GM23338 (cell line): ENCODE measurements at regions not wholly inside any gene's neighbourhood (a gene's known extent, or its start where the extent isn't known, plus 50 kb on each side); places are given as distances from the start of the nearest gene placed in this dataset.

Source experiments
- ATAC-seq: fragments of 200-7000 bp; cut with Tn5 transposase; 3 replicates; pipeline ENCODE4 v1.9.1; 2020
- DNase-seq: peaks from one replicate; pipeline ENCODE4 v3.0.0-alpha.2; 2015; ENCODE audit warnings: low spot score
- H2AFZ ChIP-seq: fragments of 200-600 bp; sonication (generic); 2 replicates; pipeline ENCODE4 v1.8.0; 2016; ENCODE audit warnings: antibody characterized with exemption, mild to moderate bottlenecking, moderate library complexity
- H3F3A ChIP-seq: fragments of 200-600 bp; sonication (generic); replicated peaks from 2 replicates; pipeline ENCODE4 v1.8.0; 2017; ENCODE audit warnings: antibody characterized with exemption, mixed run types, low read depth
- H3K27ac ChIP-seq: fragments of 200-600 bp; sonication (generic); 2 replicates; pipeline ENCODE4 v1.6.1; 2016; ENCODE audit warnings: low read depth
- H3K27me3 ChIP-seq: fragments of 200-600 bp; sonication (generic); 2 replicates; pipeline ENCODE4 v1.8.0; 2016; ENCODE audit warnings: mild to moderate bottlenecking, mixed run types, moderate library complexity; ENCODE audit not compliant: insufficient read depth
- H3K36me3 ChIP-seq: fragments of 200-600 bp; sonication (generic); 2 replicates; pipeline ENCODE4 v1.8.0; 2016; ENCODE audit warnings: mild to moderate bottlenecking; ENCODE audit not compliant: insufficient read depth
- H3K4me1 ChIP-seq: fragments of 200-600 bp; sonication (generic); 2 replicates; pipeline ENCODE4 v1.8.0; 2016; ENCODE audit warnings: mild to moderate bottlenecking, moderate library complexity; ENCODE audit not compliant: insufficient read depth
- H3K4me2 ChIP-seq: fragments of 200-600 bp; sonication (generic); 2 replicates; pipeline ENCODE4 v1.7.1; 2017; ENCODE audit warnings: mixed run types
- H3K4me3 ChIP-seq: fragments of 200-600 bp; sonication (generic); 2 replicates; pipeline ENCODE4 v1.6.1; 2016; ENCODE audit warnings: mixed run types
- H3K79me2 ChIP-seq: fragments of 200-600 bp; sonication (generic); replicated peaks from 2 replicates; pipeline ENCODE4 v1.8.0; 2017; ENCODE audit warnings: mild to moderate bottlenecking; ENCODE audit not compliant: insufficient read depth
- H3K9me2 ChIP-seq: fragments of 200-600 bp; sonication (generic); 2 replicates; pipeline ENCODE4 v1.8.0; 2017; ENCODE audit not compliant: insufficient read depth
- H4K20me1 ChIP-seq: fragments of 200-600 bp; sonication (generic); replicated peaks from 2 replicates; pipeline ENCODE4 v1.8.0; 2017; ENCODE audit warnings: mild to moderate bottlenecking; ENCODE audit not compliant: insufficient read depth
- H3K27ac Mint-ChIP-seq: 2 replicates; pipeline ENCODE4 v1.8.0; 2020; ENCODE audit warnings: inconsistent platforms, mild to moderate bottlenecking, moderate library complexity, mixed read lengths
- H3K27me3 Mint-ChIP-seq: 3 replicates; pipeline ENCODE4 v1.8.0; 2022; ENCODE audit warnings: low read depth, mild to moderate bottlenecking, moderate library complexity, mixed read lengths, inconsistent platforms; ENCODE audit not compliant: insufficient read depth, poor library complexity
- H3K36me3 Mint-ChIP-seq: 3 replicates; pipeline ENCODE4 v1.8.0; 2021; ENCODE audit warnings: low read depth, mild to moderate bottlenecking, inconsistent platforms, moderate library complexity, mixed read lengths
- H3K4me1 Mint-ChIP-seq: 3 replicates; pipeline ENCODE4 v1.8.0; 2020; ENCODE audit warnings: mild to moderate bottlenecking, inconsistent platforms, mixed read lengths
- H3K4me3 Mint-ChIP-seq: 3 replicates; pipeline ENCODE4 v1.8.0; 2021; ENCODE audit warnings: moderate library complexity, mild to moderate bottlenecking, inconsistent platforms, mixed read lengths
- H3K9me3 Mint-ChIP-seq: 3 replicates; pipeline ENCODE4 v1.8.0; 2020; ENCODE audit warnings: moderate library complexity, mild to moderate bottlenecking, inconsistent platforms, mixed read lengths
- CTCF ChIP-seq, 2 experiments: fragments of 200-600 bp in 1 of 2; sonication (generic) in 1 of 2; conservative IDR thresholded peaks; 2 replicates each; pipeline versions ENCODE4 v1.5.1 to v1.6.1; 2016 to 2017; ENCODE audit warnings: antibody characterized with exemption in 2 of 2, low read depth in 2 of 2, mild to moderate bottlenecking in 2 of 2, moderate library complexity in 1 of 2
- EZH2 ChIP-seq: fragments of 200-600 bp; sonication (generic); IDR thresholded peaks from one replicate; pipeline ENCODE4 v1.8.0; 2017; ENCODE audit warnings: antibody characterized with exemption, mild to moderate bottlenecking, low read depth; ENCODE audit not compliant: unreplicated experiment
- NANOG ChIP-seq: IDR thresholded peaks from 2 replicates; pipeline ENCODE4 v1.6.1; 2016; ENCODE audit warnings: antibody characterized with exemption, borderline replicate concordance
- POLR2AphosphoS5 ChIP-seq: IDR thresholded peaks from 2 replicates; pipeline ENCODE4 v1.6.1; 2016; ENCODE audit warnings: antibody characterized with exemption, low read depth
- STAT1 ChIP-seq: IDR thresholded peaks from one replicate; pipeline ENCODE4 v1.6.1; 2016; ENCODE audit warnings: antibody characterized with exemption; ENCODE audit not compliant: unreplicated experiment
- ZNF114 ChIP-seq: fragments of 250-450 bp; sonication (Bioruptor Pico); IDR thresholded peaks from 2 replicates; pipeline ENCODE4 v1.5.0; 2020; ENCODE audit warnings: mild to moderate bottlenecking, moderate library complexity
- TF ChIP-seq, protein P1 (sequence below): IDR thresholded peaks from 2 replicates; pipeline ENCODE4 v1.6.1; 2016; ENCODE audit warnings: antibody characterized with exemption

- Mint-ChIP-seq H3K4me1 (peaks cover 4% of the 10 kb centered on the region; the same call in 2 of the 3 replicates), H3K9me3 (no peaks in the 10 kb centered on the region; the same call in 2 of the 3 replicates), H3K36me3 (no peaks in the 10 kb centered on the region), H3K4me3 (no peak overlapping the region), H3K27me3 (peaks cover 3% of the 10 kb centered on the region), H3K27ac (no peak overlapping the region)
- no peaks in the 10 kb centered on the region for H3F3A ChIP-seq
- H3K4me3 ChIP-seq, result no peak overlapping the region
- H4K20me1 ChIP-seq, result no peaks in the 10 kb centered on the region
- no peak overlapping the region for H3K4me2 ChIP-seq
- no peak overlapping the region for H3K27ac ChIP-seq
- no peaks in the 10 kb centered on the region for H3K27me3 ChIP-seq
- H3K4me1 ChIP-seq, result no peaks in the 10 kb centered on the region
- H3K9me2 ChIP-seq, result no peaks in the 10 kb centered on the region
- ATAC-seq (no peak), DNase-seq (no peak)
- H3K36me3 ChIP-seq, result no peaks in the 10 kb centered on the region
- no peaks in the 10 kb centered on the region for H3K79me2 ChIP-seq
- no peak overlapping the region for H2AFZ ChIP-seq
- no peak for TF ChIP-seq ZNF114
- TF ChIP-seq EZH2, result no peak
- TF ChIP-seq POLR2AphosphoS5, result no peak
Measured at GRCh38 chr10:98330987-98331386, 63.0 kb upstream of the LOXL4 start.

GRCh38 chr10:98328640-98329039 lies 60.6 kb upstream of the LOXL4 start:
- TF ChIP-seq STAT1 (no peak), CTCF (conservative IDR thresholded peaks at IDR 0.05; ENCODE audit: low read depth in 2 of 2) (no peak)
- TF ChIP-seq, protein P1, sequence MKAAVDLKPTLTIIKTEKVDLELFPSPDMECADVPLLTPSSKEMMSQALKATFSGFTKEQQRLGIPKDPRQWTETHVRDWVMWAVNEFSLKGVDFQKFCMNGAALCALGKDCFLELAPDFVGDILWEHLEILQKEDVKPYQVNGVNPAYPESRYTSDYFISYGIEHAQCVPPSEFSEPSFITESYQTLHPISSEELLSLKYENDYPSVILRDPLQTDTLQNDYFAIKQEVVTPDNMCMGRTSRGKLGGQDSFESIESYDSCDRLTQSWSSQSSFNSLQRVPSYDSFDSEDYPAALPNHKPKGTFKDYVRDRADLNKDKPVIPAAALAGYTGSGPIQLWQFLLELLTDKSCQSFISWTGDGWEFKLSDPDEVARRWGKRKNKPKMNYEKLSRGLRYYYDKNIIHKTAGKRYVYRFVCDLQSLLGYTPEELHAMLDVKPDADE, result no peak
- DNase-seq, result no peak
- Histone ChIP-seq H3K4me3 (no peak overlapping the region), H3K27me3 (no peaks in the 10 kb centered on the region), H3F3A (no peaks in the 10 kb centered on the region), H3K4me1 (no peaks in the 10 kb centered on the region), H4K20me1 (no peaks in the 10 kb centered on the region), H3K36me3 (no peaks in the 10 kb centered on the region), H3K4me2 (no peak overlapping the region), H3K79me2 (no peaks in the 10 kb centered on the region), H2AFZ (no peak overlapping the region), H3K27ac (no peak overlapping the region), H3K9me2 (no peaks in the 10 kb centered on the region)
- Mint-ChIP-seq H3K4me3 (no peak overlapping the region), H3K36me3 (no peaks in the 10 kb centered on the region), H3K27ac (no peak overlapping the region), H3K27me3 (peaks cover 7% of the 10 kb centered on the region), H3K9me3 (no peaks in the 10 kb centered on the region; the same call in 2 of the 3 replicates), H3K4me1 (peaks cover 4% of the 10 kb centered on the region; the same call in 2 of the 3 replicates)
- ATAC-seq, result no peak

- ATAC-seq (no peak), DNase-seq (no peak)
- H3K27ac ChIP-seq, result no peak overlapping the region
- H3K4me1 ChIP-seq, result no peaks in the 10 kb centered on the region
- Mint-ChIP-seq H3K36me3 (no peaks in the 10 kb centered on the region), H3K27ac (no peak overlapping the region), H3K27me3 (peaks cover 7% of the 10 kb centered on the region), H3K4me1 (peaks cover 4% of the 10 kb centered on the region; the same call in 2 of the 3 replicates), H3K4me3 (no peak overlapping the region), H3K9me3 (no peaks in the 10 kb centered on the region; the same call in 2 of the 3 replicates)
- H3K4me3 ChIP-seq, result no peak overlapping the region
- no peak overlapping the region for H2AFZ ChIP-seq
- H3K27me3 ChIP-seq, result no peaks in the 10 kb centered on the region
- H3K9me2 ChIP-seq, result no peaks in the 10 kb centered on the region
- H4K20me1 ChIP-seq, result no peaks in the 10 kb centered on the region
- TF ChIP-seq ZNF114 (no peak), NANOG (no peak), STAT1 (no peak), POLR2AphosphoS5 (no peak)
- H3K36me3 ChIP-seq, result no peaks in the 10 kb centered on the region
- H3F3A ChIP-seq, result no peaks in the 10 kb centered on the region
- no peaks in the 10 kb centered on the region for H3K79me2 ChIP-seq
- H3K4me2 ChIP-seq, result no peak overlapping the region
Measured at GRCh38 chr10:98328163-98328562, 60.2 kb upstream of the LOXL4 start.
